ENCODE measurements at regions not wholly inside any gene's neighbourhood (a gene's known extent, or its start where the extent isn't known, plus 50 kb on each side); places are given as distances from the start of the nearest gene placed in this dataset.

- Histone ChIP-seq H2AFZ (ENCODE audit: low read depth, low read length) (no peak overlapping the region), H3K79me2 (ENCODE audit: control insufficient read depth, insufficient read depth, low read length) (no peaks in the 10 kb centered on the region), H3K36me3 (ENCODE audit: control insufficient read depth in 2 of 2, extremely low read depth in 1 of 2, insufficient read depth in 2 of 2, low read length in 2 of 2) (no peaks in the 10 kb centered on the region), H3K27me3 (ENCODE audit: control insufficient read depth in 2 of 2, insufficient read depth in 2 of 2, low read length in 2 of 2) (no peaks in the 10 kb centered on the region), H3K9ac (replicated peaks; ENCODE audit: extremely low read depth, insufficient read depth, low read length) (no peak overlapping the region), H3K27ac (ENCODE audit: insufficient read depth, low read depth, low read length) (no peak overlapping the region), H4K20me1 (replicated peaks; ENCODE audit: control insufficient read depth, extremely low read depth, insufficient read depth, low read length) (no peaks in the 10 kb centered on the region), H3K9me1 (replicated peaks; ENCODE audit: control insufficient read depth, extremely low read depth, insufficient read depth, low read length) (no peaks in the 10 kb centered on the region), H3K4me1 (ENCODE audit: control insufficient read depth, extremely low read depth, insufficient read depth, low read length) (no peaks in the 10 kb centered on the region), H3K4me2 (ENCODE audit: insufficient read depth, low read length) (no peak overlapping the region), H3K4me3 (replicated peaks in 1 of 3; ENCODE audit: insufficient read depth in 1 of 3, low read depth in 1 of 3, low read length in 3 of 3) (no peak overlapping the region), H3K9me3 (replicated peaks; ENCODE audit: control insufficient read depth, insufficient read depth, low read length) (no peaks in the 10 kb centered on the region)
- no peak for DNase-seq (ENCODE audit: low read depth, low spot score)
- intact Hi-C loops (cut with micrococcal nuclease) (no loop called here), dilution Hi-C loops (cut with MboI; ENCODE audit: extremely low pct_ligation_motif_present, low sequenced_read_pairs) (no loop called here)
- FAIRE-seq = no peak
- TF ChIP-seq MAX (IDR thresholded peaks at IDR 0.05; ENCODE audit: insufficient read depth, insufficient read length) (no peak), MYC (IDR thresholded peaks at IDR 0.05; ENCODE audit: low read depth, low read length) (no peak), POLR2A (IDR thresholded peaks at IDR 0.05; ENCODE audit: low read depth, low read length) (no peak), JUN (IDR thresholded peaks at IDR 0.05; ENCODE audit: borderline replicate concordance, insufficient read depth, insufficient read length, low read depth) (no peak), GATA2 (IDR thresholded peaks at IDR 0.05; ENCODE audit: insufficient read depth, insufficient read length, low read depth, low read length) (no peak), EZH2 (IDR thresholded peaks at IDR 0.05; ENCODE audit: borderline replicate concordance, low read depth, low read length, severe bottlenecking) (no peak), FOS (IDR thresholded peaks at IDR 0.05; ENCODE audit: borderline replicate concordance, insufficient read depth, low read length) (no peak), CTCF (IDR thresholded peaks at IDR 0.05; ENCODE audit: extremely low read depth in 1 of 2, insufficient read depth in 1 of 2, low read depth in 1 of 2, low read length in 2 of 2) (no peak), POLR2AphosphoS5 (IDR thresholded peaks at IDR 0.05; ENCODE audit: insufficient read depth, low read depth, low read length) (no peak)
- no TSS peak for BruUV-seq (replicated peaks)
- POLR2A ChIA-PET = no interaction called here
- CTCF ChIA-PET = no interaction called here
These were observed 270.3 kb upstream of the KIRREL3 start for GRCh38 chr11:127270851-127271250.

Data from endothelial cell of umbilical vein (primary cell).